Erythroblast (primary cell): ENCODE measurements at regions not wholly inside any gene's neighbourhood (a gene's known extent, or its start where the extent isn't known, plus 50 kb on each side); places are given as distances from the start of the nearest gene placed in this dataset.
"Not testable (repeated sequence)": the region's sequence is repeated elsewhere in the genome, so short reads cannot be mapped to it uniquely, and the experiment has no call there.

Experiments
- GATA1 ChIP-seq: IDR thresholded peaks from 2 replicates; pipeline ENCODE4 v1.6.1; 2011; ENCODE audit warnings: low read depth, mild to moderate bottlenecking, control low read depth, low read length, moderate library complexity
- POLR2A ChIP-seq: IDR thresholded peaks from 2 replicates; pipeline ENCODE4 v1.6.1; 2011; ENCODE audit warnings: mild to moderate bottlenecking, low read length

DNA sequence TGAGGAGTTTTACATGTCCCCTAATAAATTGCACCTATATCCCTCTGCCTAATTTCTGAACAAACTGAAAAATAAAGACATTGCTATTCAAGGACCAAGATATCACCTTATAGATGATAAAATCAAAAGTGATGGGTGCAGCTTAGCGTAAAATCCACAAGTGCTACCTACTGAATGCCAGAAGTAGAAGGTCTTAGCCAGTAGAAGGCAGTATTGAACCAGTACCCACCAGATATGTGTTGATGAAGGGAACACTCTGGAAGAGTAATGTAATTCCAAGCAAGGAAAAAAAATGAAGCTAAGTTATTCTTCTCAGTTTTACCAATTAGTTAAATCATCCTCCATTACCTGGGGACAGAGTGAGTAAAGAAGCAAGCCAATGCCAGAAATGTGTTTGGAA lies 516.6 kb upstream of the TGIF2LX start:
- not testable (repeated sequence) for TF ChIP-seq GATA1, POLR2A
